ENCODE measurements at regions not wholly inside any gene's neighbourhood (a gene's known extent, or its start where the extent isn't known, plus 50 kb on each side); places are given as distances from the start of the nearest gene placed in this dataset.

DNA sequence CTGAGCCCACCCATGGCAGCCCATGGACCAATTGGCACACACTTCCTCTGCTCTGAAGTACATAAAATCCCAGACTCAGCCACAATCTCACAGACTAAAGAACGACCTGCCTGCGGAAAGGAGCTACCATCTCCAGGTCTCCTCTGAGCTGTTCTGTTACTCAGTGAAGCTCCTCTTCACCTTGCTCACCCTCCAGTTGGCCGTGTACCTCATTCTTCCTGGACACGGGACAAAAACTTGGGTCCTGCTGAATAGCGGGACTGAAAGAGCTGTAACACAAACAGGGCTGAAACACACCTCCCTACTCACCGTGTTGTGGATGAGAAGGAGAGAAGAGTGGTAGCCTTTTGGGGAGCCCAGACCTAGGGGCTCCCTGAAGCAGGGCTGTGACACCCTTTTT is 128.7 kb downstream of the GAS1 start:
- no peaks in the 10 kb centered on the region for H3K27me3 ChIP-seq (ENCODE audit: control insufficient read depth, insufficient read depth, low read length, poor library complexity, severe bottlenecking)
- H3K4me3 ChIP-seq (ENCODE audit: insufficient read depth, low read depth, low read length) = no peak overlapping the region
- H3K9me3 ChIP-seq (ENCODE audit: control insufficient read depth, low read length) = no peaks in the 10 kb centered on the region
- H3K36me3 ChIP-seq (ENCODE audit: control insufficient read depth, insufficient read depth, low read length) = peaks cover 2% of the 10 kb centered on the region
- no peak overlapping the region for H3K27ac ChIP-seq (ENCODE audit: insufficient read depth, low read depth, low read length, poor library complexity, severe bottlenecking)
- no peaks in the 10 kb centered on the region for H3K4me1 ChIP-seq (ENCODE audit: control insufficient read depth, insufficient read depth, low read length)
- 94% methylated on average over 6 of the region's 6 CpGs for WGBS, 2 experiments

DNA sequence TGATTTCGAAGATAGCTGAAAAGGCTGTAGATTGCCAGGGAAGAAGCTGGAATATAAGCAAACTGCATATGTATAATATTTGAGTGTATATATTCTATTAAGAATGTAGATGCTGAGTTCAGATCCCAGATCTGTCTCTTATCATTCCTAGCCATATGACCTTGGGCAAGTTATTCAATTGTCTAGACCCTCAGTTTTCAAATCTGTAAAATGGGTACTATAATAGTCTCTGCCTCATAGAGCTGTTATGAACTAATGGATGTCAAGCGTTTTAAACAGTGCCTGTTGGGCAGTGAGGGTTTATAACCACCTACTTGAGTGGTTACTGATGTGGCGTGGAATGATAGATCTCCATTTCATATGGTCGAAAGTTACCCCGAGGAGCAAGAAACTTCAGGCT is 130.4 kb downstream of the GAS1 start:
- 94 to 95% methylated on average over 4 of the region's 5 CpGs for WGBS, 2 experiments
- Histone ChIP-seq H3K27ac (ENCODE audit: insufficient read depth, low read depth, low read length, poor library complexity, severe bottlenecking) (no peak overlapping the region), H3K27me3 (ENCODE audit: control insufficient read depth, insufficient read depth, low read length, poor library complexity, severe bottlenecking) (no peaks in the 10 kb centered on the region), H3K4me1 (ENCODE audit: control insufficient read depth, insufficient read depth, low read length) (no peaks in the 10 kb centered on the region), H3K36me3 (ENCODE audit: control insufficient read depth, insufficient read depth, low read length) (peaks cover 2% of the 10 kb centered on the region), H3K9me3 (ENCODE audit: control insufficient read depth, low read length) (no peaks in the 10 kb centered on the region), H3K4me3 (ENCODE audit: insufficient read depth, low read depth, low read length) (no peak overlapping the region)

DNA sequence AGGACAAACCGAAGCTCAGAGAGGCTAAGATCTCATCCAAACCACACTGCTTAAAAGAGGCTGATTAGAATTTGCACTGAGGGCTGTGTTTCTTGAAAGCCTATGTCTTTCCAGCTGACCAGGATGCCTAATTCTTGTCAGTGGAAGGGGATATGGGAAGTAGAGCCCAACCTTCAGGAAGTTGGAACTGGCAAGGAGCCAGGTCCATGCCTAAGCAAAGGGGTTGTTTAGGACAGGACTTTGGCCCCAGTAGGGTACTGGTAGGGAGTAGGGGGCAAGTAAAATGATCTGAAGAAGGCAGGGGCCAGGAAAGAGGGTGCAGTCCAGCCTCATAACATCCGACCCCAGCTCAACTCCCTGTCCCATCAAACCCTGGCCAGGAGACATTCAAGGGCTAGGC is 130.9 kb downstream of the GAS1 start:
- WGBS, 2 experiments = 86 to 100% methylated on average over 2 of the region's 2 CpGs
- Histone ChIP-seq H3K4me1 (ENCODE audit: control insufficient read depth, insufficient read depth, low read length) (no peaks in the 10 kb centered on the region), H3K9me3 (ENCODE audit: control insufficient read depth, low read length) (no peaks in the 10 kb centered on the region), H3K4me3 (ENCODE audit: insufficient read depth, low read depth, low read length) (no peak overlapping the region), H3K27me3 (ENCODE audit: control insufficient read depth, insufficient read depth, low read length, poor library complexity, severe bottlenecking) (no peaks in the 10 kb centered on the region), H3K36me3 (ENCODE audit: control insufficient read depth, insufficient read depth, low read length) (peaks cover 2% of the 10 kb centered on the region), H3K27ac (ENCODE audit: insufficient read depth, low read depth, low read length, poor library complexity, severe bottlenecking) (no peak overlapping the region)

DNA sequence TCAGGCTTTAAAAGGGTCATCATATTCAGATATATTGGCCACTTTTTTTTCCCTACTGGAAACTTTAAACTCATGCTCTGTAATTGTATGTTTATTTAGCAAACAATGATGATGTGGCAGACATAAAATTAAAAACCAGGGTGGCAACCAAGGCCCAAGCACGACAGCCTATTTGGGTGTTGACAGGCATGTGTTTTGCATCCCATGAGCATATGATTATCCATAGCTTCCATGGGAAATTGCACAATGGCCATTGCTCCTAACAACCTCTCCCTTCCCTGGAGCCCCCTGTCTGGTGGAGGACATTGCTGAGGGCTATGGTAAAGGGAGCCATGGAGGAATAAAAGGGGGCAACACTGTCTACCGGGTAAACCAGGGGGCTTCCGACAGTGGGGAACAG is 134.7 kb downstream of the GAS1 start:
- no peaks in the 10 kb centered on the region for H3K36me3 ChIP-seq (ENCODE audit: control insufficient read depth, insufficient read depth, low read length)
- no peaks in the 10 kb centered on the region for H3K9me3 ChIP-seq (ENCODE audit: control insufficient read depth, low read length)
- peaks cover 3% of the 10 kb centered on the region for H3K4me1 ChIP-seq (ENCODE audit: control insufficient read depth, insufficient read depth, low read length)
- 87 to 92% methylated on average over 3 of the region's 3 CpGs for WGBS, 2 experiments
- no peak overlapping the region for H3K27ac ChIP-seq (ENCODE audit: insufficient read depth, low read depth, low read length, poor library complexity, severe bottlenecking)
- no peaks in the 10 kb centered on the region for H3K27me3 ChIP-seq (ENCODE audit: control insufficient read depth, insufficient read depth, low read length, poor library complexity, severe bottlenecking)
- no peak overlapping the region for H3K4me3 ChIP-seq (ENCODE audit: insufficient read depth, low read depth, low read length)

DNA sequence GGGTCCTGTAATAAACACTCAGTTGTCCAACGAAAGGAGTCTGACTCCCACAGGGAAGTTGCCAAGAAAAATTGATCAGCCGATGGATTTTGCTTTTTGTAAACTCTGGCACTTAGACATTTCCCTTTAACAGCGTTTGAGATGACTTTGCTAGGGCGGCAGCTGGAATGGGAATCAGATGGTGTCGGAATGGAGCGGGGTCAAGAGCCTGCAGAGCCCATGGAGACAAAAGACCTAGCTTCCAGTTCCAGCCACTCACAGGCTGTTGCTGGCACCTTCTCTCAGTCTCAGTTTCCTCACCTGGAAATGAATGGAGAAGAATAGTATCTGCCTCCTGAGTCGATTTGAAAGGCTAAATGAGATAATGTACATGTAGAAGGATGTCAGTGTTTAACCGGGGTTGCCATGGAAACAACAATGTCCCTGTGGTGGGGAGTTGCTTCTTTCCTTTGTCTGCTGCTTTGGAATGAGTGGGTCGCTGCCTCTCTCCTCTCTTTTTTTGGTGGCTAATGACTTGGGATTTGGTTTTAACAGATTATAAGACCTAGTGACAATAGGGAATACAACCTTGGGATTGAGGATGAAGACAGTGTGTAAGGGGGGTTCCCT is 137.4 kb downstream of the GAS1 start:
- no peaks in the 10 kb centered on the region for H3K9me3 ChIP-seq (ENCODE audit: control insufficient read depth, low read length)
- peaks cover 8% of the 10 kb centered on the region for H3K4me1 ChIP-seq (ENCODE audit: control insufficient read depth, insufficient read depth, low read length)
- no peak overlapping the region for H3K4me3 ChIP-seq (ENCODE audit: insufficient read depth, low read depth, low read length)
- H3K27ac ChIP-seq (ENCODE audit: insufficient read depth, low read depth, low read length, poor library complexity, severe bottlenecking) = no peak overlapping the region
- H3K27me3 ChIP-seq (ENCODE audit: control insufficient read depth, insufficient read depth, low read length, poor library complexity, severe bottlenecking) = no peaks in the 10 kb centered on the region
- H3K36me3 ChIP-seq (ENCODE audit: control insufficient read depth, insufficient read depth, low read length) = no peaks in the 10 kb centered on the region
- WGBS, 2 experiments = 91 to 92% methylated on average over 9 of the region's 9 CpGs

DNA sequence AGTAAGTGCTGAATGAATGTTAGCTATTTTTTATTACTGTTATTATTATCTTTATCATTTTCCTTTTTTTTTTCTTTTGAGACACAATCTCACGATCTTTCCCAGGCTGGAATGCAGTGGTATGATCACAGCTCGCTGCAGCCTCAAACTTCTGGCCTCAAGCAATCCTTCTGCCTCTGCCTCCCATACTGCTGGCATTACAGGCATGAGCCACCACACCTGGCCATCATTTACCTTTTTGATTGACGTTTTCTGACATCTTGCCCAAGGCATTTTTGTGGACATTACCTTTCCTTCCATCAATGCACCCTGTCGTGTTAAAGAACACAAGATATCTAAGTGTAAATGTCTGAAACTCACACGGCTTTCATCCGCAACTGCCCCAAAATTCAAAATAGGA is 138.2 kb downstream of the GAS1 start:
- H3K36me3 ChIP-seq (ENCODE audit: control insufficient read depth, insufficient read depth, low read length) = no peaks in the 10 kb centered on the region
- H3K4me1 ChIP-seq (ENCODE audit: control insufficient read depth, insufficient read depth, low read length) = peaks cover 8% of the 10 kb centered on the region
- H3K27me3 ChIP-seq (ENCODE audit: control insufficient read depth, insufficient read depth, low read length, poor library complexity, severe bottlenecking) = no peaks in the 10 kb centered on the region
- no peaks in the 10 kb centered on the region for H3K9me3 ChIP-seq (ENCODE audit: control insufficient read depth, low read length)
- 93 to 96% methylated on average over 6 of the region's 6 CpGs for WGBS, 2 experiments
- no peak overlapping the region for H3K4me3 ChIP-seq (ENCODE audit: insufficient read depth, low read depth, low read length)
- no peak overlapping the region for H3K27ac ChIP-seq (ENCODE audit: insufficient read depth, low read depth, low read length, poor library complexity, severe bottlenecking)

DNA sequence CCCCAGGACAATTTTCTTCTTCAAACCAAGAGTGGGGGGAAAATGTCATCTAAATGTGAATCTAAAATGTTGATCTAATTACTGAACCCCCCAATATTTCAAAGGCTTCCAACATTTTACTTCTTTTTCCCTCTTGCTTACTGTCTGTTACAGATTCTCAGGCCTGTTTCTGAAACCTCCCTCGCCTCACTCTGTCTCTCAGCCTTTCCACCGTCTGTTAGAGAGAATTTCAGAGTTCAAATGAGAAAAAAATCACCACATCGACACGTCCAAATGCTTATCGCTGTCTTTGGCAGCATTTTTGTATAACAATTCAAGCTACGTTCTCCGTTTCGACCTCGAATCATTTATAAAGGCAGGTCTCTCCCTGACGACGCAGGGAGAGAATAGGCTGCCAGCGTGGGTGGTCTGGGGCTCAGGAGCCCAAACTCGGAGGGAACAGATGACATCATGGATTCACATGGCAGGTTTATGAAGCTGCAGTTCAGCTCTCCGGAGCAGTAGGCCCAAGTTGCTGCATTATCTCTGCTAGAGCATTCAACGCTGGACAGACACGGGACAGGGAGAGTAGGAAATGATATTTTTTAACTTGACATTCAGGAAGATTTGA is 139.8 kb downstream of the GAS1 start:
- Histone ChIP-seq H3K4me1 (ENCODE audit: control insufficient read depth, insufficient read depth, low read length) (peaks cover 8% of the 10 kb centered on the region), H3K4me3 (ENCODE audit: insufficient read depth, low read depth, low read length) (no peak overlapping the region), H3K27ac (ENCODE audit: insufficient read depth, low read depth, low read length, poor library complexity, severe bottlenecking) (no peak overlapping the region), H3K36me3 (ENCODE audit: control insufficient read depth, insufficient read depth, low read length) (no peaks in the 10 kb centered on the region), H3K9me3 (ENCODE audit: control insufficient read depth, low read length) (no peaks in the 10 kb centered on the region), H3K27me3 (ENCODE audit: control insufficient read depth, insufficient read depth, low read length, poor library complexity, severe bottlenecking) (no peaks in the 10 kb centered on the region)
- WGBS, 2 experiments = 39 to 40% methylated on average over 16 of the region's 16 CpGs

DNA sequence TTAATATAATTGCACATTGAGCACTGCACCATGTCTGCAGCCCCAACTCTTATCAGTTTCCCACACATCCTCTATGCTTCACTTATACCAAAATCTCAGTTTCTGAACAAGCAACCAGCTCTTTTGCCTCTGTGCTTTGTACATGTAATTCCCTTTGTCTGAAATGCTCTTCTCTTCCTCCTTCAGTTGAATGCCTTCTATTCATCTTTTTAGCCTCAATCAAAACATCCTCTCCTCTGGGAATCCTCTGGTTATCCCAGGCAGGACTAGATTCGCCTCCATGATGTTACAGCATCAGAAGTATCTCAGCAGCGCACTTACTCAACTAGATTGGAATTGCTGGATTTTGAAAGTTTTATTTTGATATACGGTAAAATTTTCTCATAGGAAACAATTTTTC is 143.3 kb downstream of the GAS1 start:
- peaks cover 12% of the 10 kb centered on the region for H3K4me1 ChIP-seq (ENCODE audit: control insufficient read depth, insufficient read depth, low read length)

DNA sequence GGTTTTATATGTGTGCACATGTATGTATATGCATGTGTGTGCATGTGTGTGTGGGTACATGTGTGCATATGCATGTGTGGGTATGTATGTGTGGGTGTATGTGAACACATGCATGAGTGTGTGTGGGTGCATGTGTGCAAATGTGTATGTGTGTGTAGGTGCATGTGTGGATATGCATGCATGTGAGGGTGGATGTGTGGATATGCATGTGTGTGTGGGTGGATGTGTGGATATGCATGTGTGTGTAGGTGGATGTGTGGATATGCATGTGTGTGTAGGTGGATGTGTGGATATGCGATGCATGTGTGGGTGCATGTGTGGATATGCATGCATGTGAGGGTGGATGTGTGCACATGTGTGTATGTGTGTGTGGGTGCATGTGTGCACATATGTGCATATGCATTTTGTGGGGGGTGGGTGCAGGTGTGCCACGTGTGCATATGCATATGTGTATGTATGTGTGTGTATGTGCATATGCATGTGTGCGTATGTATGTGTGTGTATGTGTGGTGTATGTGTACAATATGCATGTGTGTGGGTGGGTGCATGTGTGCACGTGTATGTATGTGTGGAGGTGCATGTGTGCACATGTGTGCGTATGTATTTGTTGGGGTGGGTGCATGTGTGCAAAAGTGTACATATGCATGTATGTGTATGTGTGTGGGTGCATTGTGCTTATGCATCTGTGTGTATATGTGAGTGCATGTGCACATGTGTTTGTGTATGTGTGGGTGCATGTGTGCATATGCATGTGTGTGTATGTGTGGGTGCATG is 144.2 kb downstream of the GAS1 start:
- H3K36me3 ChIP-seq (ENCODE audit: control insufficient read depth, insufficient read depth, low read length) = no peaks in the 10 kb centered on the region
- H3K9me3 ChIP-seq (ENCODE audit: control insufficient read depth, low read length) = no peaks in the 10 kb centered on the region
- WGBS, 2 experiments = 94 to 95% methylated on average over 5 of the region's 5 CpGs
- no peaks in the 10 kb centered on the region for H3K27me3 ChIP-seq (ENCODE audit: control insufficient read depth, insufficient read depth, low read length, poor library complexity, severe bottlenecking)
- no peak overlapping the region for H3K27ac ChIP-seq (ENCODE audit: insufficient read depth, low read depth, low read length, poor library complexity, severe bottlenecking)
- H3K4me1 ChIP-seq (ENCODE audit: control insufficient read depth, insufficient read depth, low read length) = peaks cover 12% of the 10 kb centered on the region
- no peak overlapping the region for H3K4me3 ChIP-seq (ENCODE audit: insufficient read depth, low read depth, low read length)

More for the DNA sequence above, 143.3 kb downstream of the GAS1 start:
- 94 to 100% methylated on average over 2 of the region's 3 CpGs for WGBS, 2 experiments
- no peak overlapping the region for H3K4me3 ChIP-seq (ENCODE audit: insufficient read depth, low read depth, low read length)
- H3K36me3 ChIP-seq (ENCODE audit: control insufficient read depth, insufficient read depth, low read length) = no peaks in the 10 kb centered on the region
- no peaks in the 10 kb centered on the region for H3K27me3 ChIP-seq (ENCODE audit: control insufficient read depth, insufficient read depth, low read length, poor library complexity, severe bottlenecking)
- H3K27ac ChIP-seq (ENCODE audit: insufficient read depth, low read depth, low read length, poor library complexity, severe bottlenecking) = no peak overlapping the region
- no peaks in the 10 kb centered on the region for H3K9me3 ChIP-seq (ENCODE audit: control insufficient read depth, low read length)

DNA sequence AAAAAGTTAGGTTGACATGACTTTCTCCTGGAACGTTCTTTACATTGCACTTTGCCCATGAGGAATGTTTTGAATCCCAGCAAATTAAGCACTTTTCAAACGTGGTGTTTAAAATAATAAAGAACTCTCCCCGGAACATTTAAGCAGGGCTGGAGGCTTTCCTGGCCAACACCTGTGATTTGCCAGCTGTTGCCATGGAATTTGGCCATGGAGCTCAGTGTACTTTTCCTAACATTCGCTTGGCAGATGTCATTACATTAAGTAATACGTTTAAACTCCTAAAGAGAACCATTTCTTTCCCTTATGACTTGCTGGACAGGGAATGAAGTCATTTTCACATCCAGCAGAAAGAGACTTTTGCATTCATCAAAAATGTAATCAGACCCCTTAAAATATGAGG is 146.1 kb downstream of the GAS1 start:
- H3K36me3 ChIP-seq (ENCODE audit: control insufficient read depth, insufficient read depth, low read length) = no peaks in the 10 kb centered on the region
- peaks cover 5% of the 10 kb centered on the region for H3K4me1 ChIP-seq (ENCODE audit: control insufficient read depth, insufficient read depth, low read length)
- 75 to 78% methylated on average over 5 of the region's 5 CpGs for WGBS, 2 experiments
- H3K27me3 ChIP-seq (ENCODE audit: control insufficient read depth, insufficient read depth, low read length, poor library complexity, severe bottlenecking) = no peaks in the 10 kb centered on the region
- H3K27ac ChIP-seq (ENCODE audit: insufficient read depth, low read depth, low read length, poor library complexity, severe bottlenecking) = no peak overlapping the region
- H3K4me3 ChIP-seq (ENCODE audit: insufficient read depth, low read depth, low read length) = no peak overlapping the region
- H3K9me3 ChIP-seq (ENCODE audit: control insufficient read depth, low read length) = no peaks in the 10 kb centered on the region

Data from ectodermal cell (in vitro differentiated cells).